Gastrocnemius medialis (tissue), 4 donors: ENCODE measurements at regions not wholly inside any gene's neighbourhood (a gene's known extent, or its start where the extent isn't known, plus 50 kb on each side); places are given as distances from the start of the nearest gene placed in this dataset.
A peak's percentile ranks its signal among the peaks of the same experiment; 100 is the strongest.

Source experiments
- ATAC-seq, 2 donors: fragments of 150-250 bp; one replicate each; pipeline ENCODE4 v1.9.1; 2016
- DNase-seq, 2 donors: peaks; one replicate each; pipeline ENCODE4 v3.0.0-alpha.2; 2019
- H3K27ac ChIP-seq, 4 donors: fragments of 200-600 bp; sonication (generic); 1 replicate in 1 of 4; 2 replicates in 3 of 4; pipeline ENCODE4 v1.5.1; 2016 to 2018; ENCODE audit warnings: mild to moderate bottlenecking in 2 of 4, moderate library complexity in 1 of 4
- H3K27me3 ChIP-seq, 3 donors: fragments of 200-600 bp; sonication (generic) in 2 of 3; 1 replicate in 1 of 3; 2 replicates in 2 of 3; pipeline versions ENCODE4 v1.5.1 to v1.6.0; 2016 to 2019; ENCODE audit warnings: mild to moderate bottlenecking in 1 of 3, moderate library complexity in 1 of 3
- H3K36me3 ChIP-seq, 2 donors: fragments of 200-600 bp; sonication (generic) in 1 of 2; one replicate each; pipeline ENCODE4 v1.5.1; 2017 to 2018
- H3K4me1 ChIP-seq, 2 donors: fragments of 200-600 bp; sonication (generic) in 1 of 2; one replicate each; pipeline ENCODE4 v1.5.1; 2016 to 2017; ENCODE audit warnings: mild to moderate bottlenecking in 2 of 2
- H3K4me3 ChIP-seq, 4 donors: fragments of 200-600 bp; sonication (generic) in 3 of 4; 1 replicate in 1 of 4; 2 replicates in 3 of 4; pipeline ENCODE4 v1.5.1; 2016 to 2019; ENCODE audit warnings: mild to moderate bottlenecking in 2 of 4
- H3K9me3 ChIP-seq, 3 donors: fragments of 200-600 bp; sonication (generic) in 2 of 3; 1 replicate in 1 of 3; 2 replicates in 2 of 3; pipeline ENCODE4 v1.5.1; 2016 to 2019
- CTCF ChIP-seq, 5 experiments: fragments of 450-650 bp in 3 of 5; fragments of 200-600 bp in 2 of 5; sonication (generic) in 2 of 5; IDR thresholded peaks in 4 of 5; conservative IDR thresholded peaks in 1 of 5; 1 replicate in 4 of 5; 2 replicates in 1 of 5; pipeline ENCODE4 v1.5.1; 2016 to 2019; ENCODE audit warnings: antibody characterized with exemption in 5 of 5, mild to moderate bottlenecking in 3 of 5, moderate library complexity in 3 of 5
- POLR2A ChIP-seq, 2 donors: fragments of 450-650 bp; IDR thresholded peaks; one replicate each; pipeline ENCODE4 v1.6.1; 2017; ENCODE audit warnings: antibody characterized with exemption in 2 of 2, mild to moderate bottlenecking in 2 of 2, moderate library complexity in 2 of 2
- in situ Hi-C, 4 donors: fragments of 200-750 bp; cut with MboI; loops; one replicate each; pipeline versions ENCODE4 v1.15.0 to v1.8.0; 2017; ENCODE audit warnings: low sequenced_read_pairs in 4 of 4
- intact Hi-C: fragments of 100-400 bp; cut with DNase I; formaldehyde crosslinking; loops from one replicate; pipeline ENCODE4 v1.15.1; 2023; ENCODE audit warnings: low total_unique reads

GRCh38 chr3:55183201-55183600, 255.3 kb upstream of the LRTM1 start:
- ATAC-seq (no peak), DNase-seq (no peak)
- Histone ChIP-seq H3K27me3 (no peaks in the 10 kb centered on the region), H3K4me1 (no peaks in the 10 kb centered on the region), H3K36me3 (no peaks in the 10 kb centered on the region), H3K9me3 (no peaks in the 10 kb centered on the region), H3K27ac (no peak overlapping the region), H3K4me3 (no peak overlapping the region)
- no peak for TF ChIP-seq CTCF (IDR thresholded peaks at IDR 0.05 in 4 of 5, conservative IDR thresholded peaks at IDR 0.05 in 1 of 5)
- no peak for TF ChIP-seq POLR2A (IDR thresholded peaks at IDR 0.05)
- in situ Hi-C loops: loop anchor here in 1 of 4 donors (25.0 kb wide), 1 partner anchor 321 kb away; no protein-coding TSS in a partner anchor
- intact Hi-C loops: no loop called here

- intact Hi-C loops: loop anchor here (1.0 to 2.0 kb wide), 3 partner anchors 230 to 326 kb away; no protein-coding TSS in a partner anchor
Measured at GRCh38 chr3:55180936-55181535, 253.2 kb upstream of the LRTM1 start.

GRCh38 chr3:55180161-55180560, 252.3 kb upstream of the LRTM1 start:
- in situ Hi-C loops: loop anchor here in 1 of 4 donors (25.0 kb wide), 1 partner anchor 318 kb away; no protein-coding TSS in a partner anchor
- TF ChIP-seq POLR2A (IDR thresholded peaks at IDR 0.05): no peak
- no peak for TF ChIP-seq CTCF (IDR thresholded peaks at IDR 0.05 in 4 of 5, conservative IDR thresholded peaks at IDR 0.05 in 1 of 5)
- Histone ChIP-seq H3K36me3 (no peaks in the 10 kb centered on the region), H3K4me3 (no peak overlapping the region), H3K27me3 (no peaks in the 10 kb centered on the region), H3K27ac (no peak overlapping the region), H3K9me3 (no peaks in the 10 kb centered on the region), H3K4me1 (no peaks in the 10 kb centered on the region)
- ATAC-seq: no peak
- no peak for DNase-seq
- intact Hi-C loops: loop anchor here (2.0 kb wide), 1 partner anchor 325 kb away; no protein-coding TSS in a partner anchor

More at GRCh38 chr3:55180936-55181535, 253.2 kb upstream of the LRTM1 start:
- H3K4me1 ChIP-seq: no peaks in the 10 kb centered on the region
- ATAC-seq: no peak
- H3K9me3 ChIP-seq: no peaks in the 10 kb centered on the region
- in situ Hi-C loops: loop anchor here in 1 of 4 donors (25.0 kb wide), 1 partner anchor 319 kb away; no protein-coding TSS in a partner anchor
- H3K36me3 ChIP-seq: no peaks in the 10 kb centered on the region
- H3K27me3 ChIP-seq: no peaks in the 10 kb centered on the region
- TF ChIP-seq POLR2A (IDR thresholded peaks at IDR 0.05): no peak
- TF ChIP-seq CTCF (IDR thresholded peaks at IDR 0.05 in 4 of 5, conservative IDR thresholded peaks at IDR 0.05 in 1 of 5): peak; percentile 41 to 77 (median 58)
- no peak overlapping the region for H3K4me3 ChIP-seq
- no peak for DNase-seq
- no peak overlapping the region for H3K27ac ChIP-seq

GRCh38 chr3:55178336-55178735, 250.5 kb upstream of the LRTM1 start:
- Histone ChIP-seq H3K9me3 (no peaks in the 10 kb centered on the region), H3K4me3 (no peak overlapping the region), H3K27ac (no peak overlapping the region), H3K27me3 (no peaks in the 10 kb centered on the region), H3K4me1 (peaks cover 0 to 5% of the 10 kb centered on the region in 2 donors), H3K36me3 (no peaks in the 10 kb centered on the region)
- intact Hi-C loops (no loop called here), in situ Hi-C loops (loop anchor here (5.0 to 25.0 kb wide), 5 partner anchors 224 to 334 kb away; no protein-coding TSS in a partner anchor)
- TF ChIP-seq POLR2A (IDR thresholded peaks at IDR 0.05): no peak
- TF ChIP-seq CTCF (IDR thresholded peaks at IDR 0.05 in 4 of 5, conservative IDR thresholded peaks at IDR 0.05 in 1 of 5): no peak
- no peak for DNase-seq
- no peak for ATAC-seq
